Neural progenitor cell (in vitro differentiated cells): ENCODE measurements at regions not wholly inside any gene's neighbourhood (a gene's known extent, or its start where the extent isn't known, plus 50 kb on each side); places are given as distances from the start of the nearest gene placed in this dataset.
"Not testable (repeated sequence)": the region's sequence is repeated elsewhere in the genome, so short reads cannot be mapped to it uniquely, and the experiment has no call there.

ENCODE experiments used
- CTCF ChIP-seq: fragments of 200-600 bp; sonication (generic); IDR thresholded peaks from 2 replicates; pipeline ENCODE4 v1.5.1; 2017; ENCODE audit warnings: antibody characterized with exemption, mild to moderate bottlenecking
- EZH2 ChIP-seq: fragments of 200-600 bp; sonication (generic); IDR thresholded peaks from 2 replicates; pipeline ENCODE4 v1.6.1; 2017; ENCODE audit warnings: antibody characterized with exemption, mild to moderate bottlenecking, moderate library complexity
- EZH2phosphoT487 ChIP-seq: fragments of 200-600 bp; sonication (generic); IDR thresholded peaks from 2 replicates; pipeline ENCODE4 v1.6.1; 2017; ENCODE audit warnings: antibody characterized with exemption

DNA sequence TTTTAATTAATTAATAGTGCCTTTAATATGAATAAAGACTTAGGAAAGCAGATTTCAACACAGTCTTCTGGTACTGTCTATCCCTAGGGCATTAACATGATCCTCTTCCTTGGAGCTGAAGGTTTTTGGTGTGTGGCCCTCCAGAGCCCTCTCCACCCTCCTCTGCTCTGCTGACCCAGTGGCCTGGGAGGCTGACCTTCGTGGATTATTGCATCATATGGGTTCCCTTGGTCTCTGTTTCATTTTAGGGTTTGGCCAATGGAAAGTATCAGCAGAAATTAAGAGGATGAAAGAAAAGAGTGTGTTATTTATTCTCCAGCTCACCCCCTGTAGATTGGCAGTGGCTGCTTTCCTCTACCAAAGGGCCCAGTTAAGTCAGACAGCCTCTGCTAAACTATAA is 73.8 kb upstream of the KIF2A start:
- TF ChIP-seq CTCF, EZH2, EZH2phosphoT487: not testable (repeated sequence)
